T-helper 22 cell (primary cell): ENCODE measurements at regions not wholly inside any gene's neighbourhood (a gene's known extent, or its start where the extent isn't known, plus 50 kb on each side); places are given as distances from the start of the nearest gene placed in this dataset.

Experiments used
- DNase-seq: peaks from one replicate; pipeline ENCODE4 v3.0.0-alpha.2; 2020; ENCODE audit warnings: low read depth

DNA sequence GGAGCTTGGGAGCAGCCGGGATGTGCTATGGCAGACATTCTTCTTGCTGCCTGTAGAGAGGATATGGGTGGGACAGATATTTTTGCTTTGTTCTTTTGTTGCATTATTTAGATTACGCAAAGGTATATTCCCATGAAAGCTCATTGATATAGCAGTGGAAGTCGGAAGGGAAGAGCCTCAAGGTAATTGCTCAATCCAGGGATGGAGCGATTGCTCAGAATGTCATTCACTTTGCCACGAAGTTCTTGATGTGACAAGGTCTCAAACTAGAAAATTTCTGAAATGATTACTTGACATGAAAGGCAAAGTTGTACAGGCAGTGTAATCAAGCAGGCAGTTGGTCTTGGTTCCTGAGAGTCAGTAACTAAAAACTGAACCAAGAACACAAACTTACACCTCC, 615.6 kb upstream of the CDH4 start:
- no peak for DNase-seq

DNA sequence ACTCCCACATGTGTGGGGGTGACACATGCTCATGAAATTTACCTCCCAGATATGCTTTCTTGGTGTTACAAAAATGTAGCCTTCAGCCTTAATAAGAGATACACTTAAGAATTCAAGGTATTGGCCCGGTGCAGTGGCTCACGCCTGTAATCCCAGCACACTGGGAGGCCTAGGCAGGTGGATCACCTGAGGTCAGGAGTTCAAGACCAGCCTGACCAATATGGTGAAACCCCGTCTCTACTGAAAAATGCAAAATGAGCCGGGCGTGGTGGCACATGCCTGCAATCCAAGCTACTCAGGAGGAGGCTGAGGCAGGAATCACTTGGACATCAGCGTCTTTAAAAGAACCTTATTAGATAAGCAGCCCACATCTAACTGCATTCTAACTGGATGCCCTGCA, 614.3 kb upstream of the CDH4 start:
- DNase-seq: no peak

DNA sequence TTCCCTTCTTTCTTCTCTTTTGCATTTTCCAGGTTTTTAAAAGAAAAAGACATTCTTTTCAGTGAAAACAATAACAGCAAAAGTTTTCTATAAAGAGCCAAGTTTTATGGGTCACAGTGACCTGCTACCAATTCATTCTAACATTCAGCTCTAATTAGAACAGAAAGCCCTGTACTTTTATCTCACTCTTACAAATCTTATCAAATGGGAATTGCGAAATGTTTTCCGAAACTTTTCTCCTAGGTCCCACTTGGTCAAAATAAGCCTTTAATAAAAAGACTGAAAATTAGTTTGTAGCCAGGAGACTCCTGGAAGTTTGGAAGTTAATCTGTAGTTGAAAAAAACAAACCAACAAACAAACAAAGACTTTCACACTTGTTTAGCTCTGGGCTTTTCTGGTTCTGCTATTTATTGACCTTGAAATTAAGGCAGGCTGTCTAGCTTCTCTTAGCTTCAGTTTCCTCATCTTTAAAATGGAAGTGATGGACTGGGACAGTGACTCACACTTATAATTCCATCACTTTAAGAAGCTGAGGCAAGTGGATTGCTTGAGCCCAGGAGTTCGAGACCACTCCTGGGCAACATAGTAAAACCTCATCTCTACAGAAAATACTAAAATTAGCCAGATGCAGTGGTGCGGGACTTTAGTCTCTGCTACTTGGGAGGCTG, 613.5 kb upstream of the CDH4 start:
- DNase-seq: no peak

DNA sequence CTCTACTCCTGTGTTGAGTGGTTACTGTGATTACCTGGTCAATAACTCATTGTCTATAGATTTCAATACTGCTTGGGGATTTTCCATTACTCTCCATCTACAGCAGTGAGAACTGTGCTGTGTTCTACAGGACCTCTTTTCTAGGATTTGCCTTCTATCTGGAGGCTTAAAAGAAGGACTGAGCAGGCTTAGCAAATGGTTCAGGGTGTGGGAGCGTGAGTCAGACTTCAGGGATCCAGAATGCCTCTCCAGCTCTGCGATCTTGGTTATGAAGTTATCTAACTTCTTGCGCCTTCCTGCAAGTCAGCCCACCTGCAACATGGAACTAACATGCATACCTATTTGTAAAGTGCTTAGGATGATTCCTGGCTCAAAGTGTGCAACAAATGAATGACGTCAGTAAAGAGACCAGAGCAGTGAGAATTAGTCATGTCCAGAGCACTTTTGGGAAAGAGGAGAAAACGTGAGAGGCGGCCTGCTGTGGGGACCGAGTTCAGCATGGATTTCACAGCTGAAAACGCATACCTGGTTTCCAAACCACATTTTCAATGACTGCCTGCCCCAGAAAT, 610.1 kb upstream of the CDH4 start:
- no peak for DNase-seq

DNA sequence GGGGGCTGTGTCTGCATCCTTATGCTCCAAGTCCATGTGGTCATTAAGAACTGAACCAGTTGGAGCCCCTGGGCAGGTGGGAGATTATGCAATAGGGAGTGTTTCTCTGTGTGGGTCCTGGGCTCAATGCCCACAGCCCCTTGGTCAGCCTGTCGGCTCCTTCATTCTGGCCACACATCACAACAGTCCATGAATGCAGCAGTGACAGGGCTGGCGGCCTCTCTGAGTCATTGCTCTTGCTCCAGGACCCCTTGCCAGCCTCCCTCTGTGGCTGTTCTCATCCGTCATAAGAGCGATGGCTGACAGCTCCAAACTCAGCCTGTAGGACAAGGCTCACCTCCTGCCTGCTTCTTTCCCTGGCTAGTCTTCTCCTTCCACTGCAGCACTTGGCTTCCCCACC, 609.5 kb upstream of the CDH4 start:
- DNase-seq: no peak

DNA sequence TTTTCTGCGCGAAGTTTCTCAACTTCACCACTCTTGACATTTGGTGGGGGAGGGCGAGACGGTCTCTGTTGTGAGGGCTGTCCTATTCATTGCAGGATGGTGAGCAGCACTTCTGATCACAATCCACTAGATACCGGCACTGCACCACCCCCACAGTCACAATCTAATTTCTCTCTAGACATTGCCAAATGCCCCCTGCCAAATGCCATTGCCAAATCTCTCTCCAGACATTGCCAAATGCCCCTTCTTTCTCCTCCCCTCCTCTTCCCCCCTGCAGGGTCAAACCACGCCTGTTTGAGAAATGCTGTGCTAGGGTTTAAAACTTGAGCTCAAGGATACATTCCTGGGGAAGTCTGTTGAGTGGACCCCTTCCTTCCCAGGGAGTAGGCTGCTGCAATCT, 603.5 kb upstream of the CDH4 start:
- no peak for DNase-seq

DNA sequence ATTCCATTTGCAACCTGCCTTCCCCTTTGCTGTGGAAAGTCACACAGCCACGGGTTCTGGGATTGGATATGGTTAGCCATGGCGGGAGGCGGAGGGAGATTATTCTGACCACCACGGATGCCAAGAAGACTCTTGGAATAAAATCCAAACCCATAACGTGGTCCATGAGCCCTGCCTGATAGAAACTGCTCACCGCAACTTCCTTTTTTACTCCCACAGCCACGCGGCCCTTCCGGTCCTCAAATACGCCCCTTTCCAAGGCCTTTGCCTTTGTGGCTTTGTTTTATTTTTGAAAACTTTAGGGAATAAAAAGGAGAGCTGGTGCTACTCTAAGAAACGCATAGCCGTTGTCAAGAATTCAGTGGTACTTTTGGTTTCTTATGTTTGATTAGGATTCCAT, 602.5 kb upstream of the CDH4 start:
- no peak for DNase-seq

DNA sequence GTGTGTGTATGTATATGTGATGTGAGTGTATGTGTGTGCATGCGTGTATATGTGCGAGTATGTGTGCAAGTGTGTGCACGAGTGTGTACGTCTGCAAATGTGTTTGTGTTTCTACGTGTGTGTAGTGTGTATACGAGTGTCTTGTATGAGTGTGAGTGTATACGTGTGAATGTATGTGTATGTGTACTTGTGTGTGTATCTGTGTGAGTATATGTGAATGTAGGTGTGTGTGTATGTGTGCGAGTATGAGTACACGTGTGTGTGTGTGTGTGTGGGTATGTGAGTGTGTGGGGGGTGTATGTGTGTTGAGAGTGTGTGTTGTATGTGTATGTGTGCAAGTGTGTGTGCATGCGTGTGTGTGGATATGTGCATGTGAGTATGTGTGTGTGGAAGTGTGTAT, 602.0 kb upstream of the CDH4 start:
- DNase-seq: no peak

DNA sequence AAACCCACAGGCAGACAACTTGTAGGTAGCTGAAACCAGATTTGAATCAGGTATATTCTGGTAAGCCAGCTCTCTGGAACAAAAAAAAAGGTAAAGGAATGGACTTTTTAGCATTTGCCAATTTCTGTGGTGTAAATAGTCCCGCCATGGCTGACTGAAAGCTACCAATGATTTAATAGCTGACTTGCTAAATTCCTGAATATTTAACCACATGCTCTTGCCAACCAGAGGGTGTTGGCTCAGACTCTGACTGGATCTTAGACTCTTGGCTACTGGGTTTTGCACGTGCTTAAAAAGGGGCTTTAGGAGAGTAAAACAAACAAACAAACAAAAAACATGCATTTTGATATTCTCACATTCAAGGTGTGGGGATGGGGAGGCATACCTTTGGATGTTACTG, 600.0 kb upstream of the CDH4 start:
- DNase-seq: no peak

DNA sequence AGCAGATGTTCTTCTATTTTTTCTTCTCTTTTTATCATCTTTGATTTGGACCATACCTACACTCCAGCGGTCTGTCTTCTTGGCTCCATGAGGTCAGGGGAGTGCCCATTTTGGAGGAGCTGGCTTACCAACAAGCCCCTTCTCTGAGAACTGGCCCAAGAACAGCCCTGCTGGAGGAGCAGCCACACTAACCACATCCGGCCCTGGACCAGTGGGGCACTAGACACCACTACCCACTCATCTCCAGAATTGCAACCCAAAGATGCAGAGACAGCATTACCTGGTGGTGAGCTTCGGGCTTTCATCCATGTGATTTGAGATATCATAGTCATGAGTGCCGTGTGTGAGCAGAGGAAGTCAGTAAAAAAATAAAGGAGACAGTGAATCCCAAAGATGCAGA, 599.4 kb upstream of the CDH4 start:
- no peak for DNase-seq

DNA sequence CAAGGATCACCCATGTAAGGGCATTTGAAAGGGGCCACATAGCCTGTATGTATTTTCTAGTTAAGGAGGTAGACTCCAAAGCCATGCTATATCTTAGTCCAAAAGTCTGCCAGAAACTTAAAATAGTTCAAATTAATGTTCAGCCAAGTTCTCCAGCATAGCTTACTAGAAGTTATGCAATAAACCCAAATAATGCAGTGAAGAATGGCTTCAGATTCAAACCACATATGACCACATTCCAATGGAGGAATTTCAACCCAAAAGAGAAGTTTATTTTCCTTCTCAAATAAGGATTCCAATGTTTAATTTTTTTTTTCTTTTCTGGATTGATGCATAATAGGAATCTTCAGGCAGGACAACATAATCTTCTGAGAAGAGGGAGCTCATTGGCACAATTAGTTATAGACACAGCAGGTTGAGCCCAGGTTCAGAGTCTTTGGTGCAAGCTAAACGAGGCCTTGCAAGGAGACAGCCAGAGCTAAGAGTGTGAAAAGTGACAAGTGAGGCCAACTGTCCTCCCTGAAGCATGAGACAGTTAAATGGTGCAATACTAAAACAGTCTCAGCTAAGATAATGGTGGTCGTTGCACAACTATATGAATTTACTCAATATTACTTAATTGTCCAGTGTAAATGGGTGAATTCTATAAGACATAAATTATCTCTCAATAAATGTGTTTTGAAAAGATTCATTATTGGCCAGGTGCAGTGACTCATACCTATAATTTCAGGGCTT, 598.8 kb upstream of the CDH4 start:
- DNase-seq: no peak

DNA sequence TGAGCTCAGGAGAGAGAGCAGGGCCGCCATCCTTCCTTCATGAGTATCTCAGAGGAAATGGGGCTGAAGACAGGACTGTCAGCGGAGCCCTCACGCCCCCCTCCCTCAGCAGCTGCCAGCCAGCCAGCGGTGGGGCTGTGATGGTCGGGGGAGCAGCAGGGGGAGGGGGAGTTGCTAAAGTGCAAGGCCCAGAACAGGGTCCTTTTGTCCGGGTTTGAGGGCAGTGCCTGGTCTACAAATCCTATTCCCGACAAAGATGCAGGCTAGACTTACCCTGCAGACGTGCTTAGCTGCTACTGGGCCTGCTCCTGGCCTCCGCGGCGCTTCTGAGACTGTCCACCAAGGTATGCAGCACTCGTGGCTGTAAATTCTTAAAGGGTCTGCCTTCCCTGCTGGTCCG, 593.4 kb upstream of the CDH4 start:
- DNase-seq: no peak

DNA sequence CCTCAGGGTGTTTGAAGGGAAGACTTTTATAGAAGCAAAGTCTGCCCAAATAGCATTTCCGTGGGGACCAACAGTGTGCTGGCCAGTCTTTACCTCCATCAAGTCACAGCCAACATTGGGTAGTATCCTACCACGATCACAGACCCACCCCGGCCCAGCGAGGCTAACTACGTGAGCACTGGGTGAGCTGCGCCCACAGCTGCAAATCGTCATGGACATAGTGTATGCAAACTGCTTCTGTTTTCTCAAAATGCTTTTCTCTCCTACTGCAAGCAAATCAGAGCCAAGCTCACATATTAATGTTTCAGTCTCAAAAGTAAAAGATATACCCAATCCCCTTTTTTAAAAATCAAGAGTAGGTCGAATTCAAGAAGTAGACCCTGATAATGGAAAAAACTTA, 592.8 kb upstream of the CDH4 start:
- no peak for DNase-seq

DNA sequence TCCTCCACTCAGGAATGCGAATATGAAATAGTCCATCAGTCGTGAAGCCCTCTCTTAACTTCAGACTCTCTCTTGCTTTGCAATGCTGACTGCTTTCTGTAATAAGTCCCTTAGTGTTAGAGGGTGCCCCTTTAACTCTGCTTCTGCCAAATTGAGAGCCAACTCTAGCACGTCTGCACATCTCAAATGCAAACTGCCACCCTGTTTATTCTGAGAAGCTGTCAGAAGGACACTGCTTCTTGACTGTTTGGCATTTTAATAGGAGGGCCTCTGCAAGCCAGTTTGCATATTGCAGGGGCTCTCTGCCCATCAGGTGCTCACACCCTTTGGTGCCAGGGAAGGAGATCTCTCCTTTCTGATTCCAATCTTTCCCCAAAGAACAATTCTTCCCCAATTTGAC, 589.8 kb upstream of the CDH4 start:
- no peak for DNase-seq

DNA sequence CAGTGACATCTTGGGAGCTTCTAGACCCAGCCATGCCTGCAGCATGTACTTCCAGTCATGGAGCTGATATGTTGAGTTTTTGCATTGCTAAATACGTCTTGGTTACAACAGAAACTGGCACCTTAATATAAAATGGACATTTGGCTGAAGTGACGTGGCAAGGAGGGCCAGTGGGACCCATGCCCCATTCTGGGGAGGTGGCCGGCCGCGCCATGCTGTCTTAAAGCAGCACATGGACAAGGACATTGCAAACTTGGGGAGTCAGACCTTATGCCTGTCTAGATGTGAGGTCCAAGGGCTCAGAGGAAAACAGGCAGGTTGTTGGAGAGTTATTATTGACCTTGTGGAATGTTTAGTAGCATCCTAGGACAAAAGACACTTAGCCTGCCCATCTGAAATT, 588.0 kb upstream of the CDH4 start:
- DNase-seq: no peak

DNA sequence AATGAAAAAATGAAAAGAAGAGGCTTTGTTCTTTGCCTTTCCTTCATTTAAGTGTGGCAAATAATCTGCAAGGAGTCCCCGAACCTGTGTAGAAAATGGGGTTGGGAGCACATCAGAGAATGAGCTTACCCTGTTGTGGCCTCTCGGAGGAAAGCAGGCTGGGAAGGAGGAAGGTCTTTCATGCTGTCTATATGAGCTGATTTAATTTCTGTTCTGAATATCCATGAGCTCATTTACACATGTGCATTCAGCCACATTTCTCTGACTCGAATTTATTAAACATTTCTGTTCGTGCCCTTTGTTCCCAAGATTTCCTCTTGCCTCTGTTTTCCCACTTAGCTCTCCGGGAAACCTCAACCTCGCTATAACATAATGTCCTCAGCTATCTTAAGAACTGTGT, 584.4 kb upstream of the CDH4 start:
- no peak for DNase-seq

DNA sequence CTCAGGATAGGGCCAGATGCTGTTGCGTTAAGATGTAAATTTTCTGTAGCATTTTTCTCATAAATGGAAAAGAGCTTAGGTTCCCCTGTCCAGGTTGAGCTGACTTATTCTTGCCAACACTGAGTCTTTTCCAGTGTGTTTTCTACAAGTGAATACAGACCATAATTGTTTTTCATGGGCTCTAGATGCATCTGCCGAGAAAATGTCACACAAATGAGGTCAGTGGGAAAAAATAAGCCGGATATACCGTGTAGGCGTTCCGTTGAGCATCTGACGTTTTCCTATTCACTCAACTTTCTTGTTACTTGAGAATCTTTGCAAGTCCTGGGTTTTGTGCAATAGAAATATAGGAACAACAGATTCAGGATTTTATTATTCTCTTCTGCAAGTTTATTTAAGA, 582.9 kb upstream of the CDH4 start:
- no peak for DNase-seq

DNA sequence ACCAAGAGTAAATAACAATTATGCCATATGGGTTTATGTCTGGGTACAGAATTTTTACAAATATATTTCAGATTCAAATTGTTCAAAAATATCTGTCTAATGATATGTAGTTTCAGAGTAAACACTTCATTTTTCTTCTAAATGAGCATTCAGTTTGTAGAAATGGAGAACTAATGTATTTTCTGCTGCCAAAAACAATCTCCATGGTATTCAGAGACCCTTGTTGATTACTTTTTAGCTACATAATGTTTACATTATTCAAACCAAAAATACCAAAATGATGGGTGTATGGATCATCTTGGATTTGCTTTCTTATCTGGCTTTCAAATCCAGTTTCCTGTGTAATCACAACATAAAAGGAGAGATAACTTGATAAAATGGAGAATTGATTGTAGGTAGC, 576.0 kb upstream of the CDH4 start:
- DNase-seq: no peak

DNA sequence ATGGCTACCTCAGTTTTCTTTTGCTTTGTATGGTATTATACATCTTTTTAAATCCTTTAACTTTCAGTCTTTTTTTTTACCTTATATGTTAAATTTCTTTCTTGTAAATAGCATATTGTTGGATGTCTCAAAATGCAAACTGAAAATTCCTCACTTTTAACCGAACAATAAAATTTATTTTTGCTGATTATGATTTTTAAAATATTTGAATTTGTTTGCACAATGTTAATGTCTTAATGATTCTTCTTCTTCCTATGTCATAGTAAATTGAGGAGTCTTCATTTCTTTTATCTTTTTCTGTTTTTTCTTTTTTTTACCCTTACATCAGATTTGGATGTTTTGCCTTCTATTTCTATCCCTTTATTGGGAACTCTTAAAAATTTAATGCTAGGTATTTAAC, 574.2 kb upstream of the CDH4 start:
- no peak for DNase-seq

DNA sequence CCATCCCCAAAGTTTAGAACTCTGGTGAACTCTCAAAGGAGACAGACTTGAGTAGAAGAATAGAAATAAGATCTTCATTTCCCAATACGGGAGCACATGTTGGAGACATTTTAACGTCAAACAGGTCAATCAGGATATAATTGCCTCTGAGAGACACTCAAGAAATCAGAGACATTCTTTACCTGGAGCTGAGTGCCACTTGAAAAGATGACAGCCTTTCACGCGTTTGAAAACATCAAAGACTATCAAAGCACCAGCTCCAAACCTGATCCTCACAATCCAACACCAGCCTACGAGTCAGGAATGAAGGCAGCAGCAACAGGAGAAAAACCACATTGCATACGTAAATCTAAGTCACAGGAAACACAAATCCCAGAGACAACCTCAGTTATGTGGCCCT, 571.5 kb upstream of the CDH4 start:
- DNase-seq: no peak

DNA sequence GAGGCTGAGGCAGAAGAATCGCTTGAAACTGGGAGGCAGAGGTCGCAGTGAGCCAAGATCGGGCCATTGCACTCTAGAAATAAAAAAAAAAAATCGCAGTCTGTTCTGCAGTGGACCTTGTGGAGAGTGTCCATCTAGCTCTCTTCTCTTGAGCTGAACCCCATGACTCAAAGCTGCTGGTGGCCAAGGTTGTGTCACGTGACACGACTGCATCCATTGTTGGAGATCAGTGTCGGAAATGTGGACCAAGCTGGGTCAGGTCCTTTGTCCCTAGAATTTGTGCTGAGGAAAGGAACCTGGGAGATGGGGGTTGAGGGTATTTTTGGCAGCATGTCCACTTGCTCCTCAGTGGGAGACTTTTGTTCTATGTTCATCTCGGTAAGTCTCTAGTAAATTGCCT, 564.8 kb upstream of the CDH4 start:
- DNase-seq: no peak

DNA sequence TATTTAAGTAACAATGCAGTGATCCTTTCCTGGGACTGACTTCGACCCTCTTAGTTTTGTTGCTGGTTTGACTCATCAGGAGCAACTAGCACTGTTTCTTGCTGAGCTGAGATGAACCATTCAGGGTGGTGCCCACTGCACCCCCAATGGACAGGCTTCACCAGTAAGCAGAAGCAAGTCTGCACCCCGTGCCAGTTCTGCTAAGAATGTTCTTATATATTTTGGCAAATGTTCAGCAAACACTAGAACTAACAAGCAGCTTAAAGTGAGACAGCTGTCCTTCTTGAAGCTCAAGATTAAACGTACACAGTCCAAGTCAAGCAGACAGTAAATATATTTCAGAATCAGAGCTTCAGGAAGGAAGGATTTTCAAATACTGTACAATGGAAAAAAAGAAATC, 561.3 kb upstream of the CDH4 start:
- DNase-seq: no peak

DNA sequence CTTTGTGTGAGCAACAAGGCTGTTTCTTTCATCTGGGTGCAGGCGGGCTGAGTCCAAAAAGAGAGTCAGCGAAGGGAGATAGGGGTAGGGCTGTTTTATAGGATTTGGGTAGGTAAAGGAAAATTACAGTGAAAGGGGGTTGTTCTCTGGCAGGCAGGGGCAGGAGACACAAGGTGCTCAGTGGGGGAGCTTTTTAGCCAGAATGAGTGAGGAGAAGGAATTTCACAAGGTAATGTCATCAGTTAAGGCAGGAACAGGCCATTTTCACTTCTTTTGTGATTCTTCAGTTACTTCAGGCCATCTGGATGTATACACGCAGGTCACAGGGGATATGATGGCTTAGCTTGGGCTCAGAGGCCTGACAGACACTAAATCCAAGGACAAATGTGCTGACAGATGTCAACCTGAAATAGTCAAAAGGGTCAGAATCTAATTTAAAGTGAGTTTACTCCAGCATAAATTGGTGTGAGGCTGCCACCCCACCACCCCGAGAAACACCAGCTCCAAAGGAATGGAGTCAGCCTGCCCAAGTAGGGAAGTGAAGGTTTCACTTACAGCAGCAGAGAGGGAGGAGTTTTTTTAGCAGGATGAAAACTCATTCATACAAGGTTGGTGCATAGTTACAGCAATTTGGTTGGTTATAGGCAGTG, 560.0 kb upstream of the CDH4 start:
- no peak for DNase-seq
